ENCODE measurements at regions not wholly inside any gene's neighbourhood (a gene's known extent, or its start where the extent isn't known, plus 50 kb on each side); places are given as distances from the start of the nearest gene placed in this dataset.

DNA sequence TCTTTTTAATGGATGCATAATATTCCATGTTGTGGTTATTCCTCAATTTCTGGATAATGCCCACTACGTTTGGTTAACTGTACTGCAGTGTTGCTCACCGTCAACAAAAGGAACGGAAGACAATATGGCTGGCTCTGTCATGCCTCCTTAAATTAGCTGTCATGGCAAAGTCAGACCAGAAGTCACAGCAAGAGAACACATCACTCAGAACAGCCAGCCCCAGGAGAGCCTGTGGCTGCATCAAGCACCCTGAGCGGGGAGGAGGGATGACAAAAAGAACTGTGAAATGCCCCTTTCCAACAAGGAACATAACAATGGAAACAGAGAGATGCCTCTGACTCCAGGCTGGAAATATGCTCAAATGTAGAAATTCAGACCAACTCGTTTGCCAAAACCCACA lies 366.0 kb upstream of the ZNF507 start:
- TF ChIP-seq EZH2 (IDR thresholded peaks at IDR 0.05; ENCODE audit: low read length): no peak
- TF ChIP-seq, protein P1, sequence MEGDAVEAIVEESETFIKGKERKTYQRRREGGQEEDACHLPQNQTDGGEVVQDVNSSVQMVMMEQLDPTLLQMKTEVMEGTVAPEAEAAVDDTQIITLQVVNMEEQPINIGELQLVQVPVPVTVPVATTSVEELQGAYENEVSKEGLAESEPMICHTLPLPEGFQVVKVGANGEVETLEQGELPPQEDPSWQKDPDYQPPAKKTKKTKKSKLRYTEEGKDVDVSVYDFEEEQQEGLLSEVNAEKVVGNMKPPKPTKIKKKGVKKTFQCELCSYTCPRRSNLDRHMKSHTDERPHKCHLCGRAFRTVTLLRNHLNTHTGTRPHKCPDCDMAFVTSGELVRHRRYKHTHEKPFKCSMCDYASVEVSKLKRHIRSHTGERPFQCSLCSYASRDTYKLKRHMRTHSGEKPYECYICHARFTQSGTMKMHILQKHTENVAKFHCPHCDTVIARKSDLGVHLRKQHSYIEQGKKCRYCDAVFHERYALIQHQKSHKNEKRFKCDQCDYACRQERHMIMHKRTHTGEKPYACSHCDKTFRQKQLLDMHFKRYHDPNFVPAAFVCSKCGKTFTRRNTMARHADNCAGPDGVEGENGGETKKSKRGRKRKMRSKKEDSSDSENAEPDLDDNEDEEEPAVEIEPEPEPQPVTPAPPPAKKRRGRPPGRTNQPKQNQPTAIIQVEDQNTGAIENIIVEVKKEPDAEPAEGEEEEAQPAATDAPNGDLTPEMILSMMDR (optimal IDR thresholded peaks at IDR 0.05 in 1 of 3, IDR thresholded peaks at IDR 0.05 in 1 of 3, conservative IDR thresholded peaks at IDR 0.05 in 1 of 3; ENCODE audit: extremely low read depth in 1 of 3, insufficient read depth in 2 of 3, low read length in 3 of 3): no peak
- Histone ChIP-seq H3K9me1 (ENCODE audit: control insufficient read depth, extremely low read depth, insufficient read depth, low read length) (no peaks in the 10 kb centered on the region), H3K4me1 (ENCODE audit: control insufficient read depth, extremely low read depth, insufficient read depth, low read length) (no peaks in the 10 kb centered on the region), H3K9me3 (ENCODE audit: control insufficient read depth, low read depth, low read length) (no peaks in the 10 kb centered on the region), H3K36me3 (ENCODE audit: control insufficient read depth in 2 of 2, extremely low read depth in 1 of 2, insufficient read depth in 2 of 2, low read length in 2 of 2) (no peaks in the 10 kb centered on the region), H3K4me2 (ENCODE audit: control insufficient read depth, extremely low read depth, insufficient read depth, low read depth, low read length) (no peak overlapping the region), H3K79me2 (ENCODE audit: control insufficient read depth, insufficient read depth, low read length) (no peaks in the 10 kb centered on the region), H3K9ac (ENCODE audit: control insufficient read depth, extremely low read depth, insufficient read depth, low read length) (no peak overlapping the region), H3K4me3 (ENCODE audit: control insufficient read depth in 2 of 3, extremely low read depth in 1 of 3, insufficient read depth in 2 of 3, low read depth in 1 of 3, low read length in 3 of 3) (no peak overlapping the region), H2AFZ (ENCODE audit: control insufficient read depth, low read length) (no peak overlapping the region), H3K27ac (ENCODE audit: control insufficient read depth, insufficient read depth, low read length) (no peak overlapping the region), H3K27me3 (ENCODE audit: control insufficient read depth, extremely low read depth, insufficient read depth, low read length) (no peaks in the 10 kb centered on the region), H4K20me1 (ENCODE audit: control insufficient read depth, extremely low read depth, insufficient read depth, low read length) (no peaks in the 10 kb centered on the region)
- DNase-seq (ENCODE audit: low read depth, low spot score) (no peak), FAIRE-seq (no peak)
- dilution Hi-C loops (cut with MboI; ENCODE audit: extremely low pct_ligation_motif_present, low sequenced_read_pairs): no loop called here

DNA sequence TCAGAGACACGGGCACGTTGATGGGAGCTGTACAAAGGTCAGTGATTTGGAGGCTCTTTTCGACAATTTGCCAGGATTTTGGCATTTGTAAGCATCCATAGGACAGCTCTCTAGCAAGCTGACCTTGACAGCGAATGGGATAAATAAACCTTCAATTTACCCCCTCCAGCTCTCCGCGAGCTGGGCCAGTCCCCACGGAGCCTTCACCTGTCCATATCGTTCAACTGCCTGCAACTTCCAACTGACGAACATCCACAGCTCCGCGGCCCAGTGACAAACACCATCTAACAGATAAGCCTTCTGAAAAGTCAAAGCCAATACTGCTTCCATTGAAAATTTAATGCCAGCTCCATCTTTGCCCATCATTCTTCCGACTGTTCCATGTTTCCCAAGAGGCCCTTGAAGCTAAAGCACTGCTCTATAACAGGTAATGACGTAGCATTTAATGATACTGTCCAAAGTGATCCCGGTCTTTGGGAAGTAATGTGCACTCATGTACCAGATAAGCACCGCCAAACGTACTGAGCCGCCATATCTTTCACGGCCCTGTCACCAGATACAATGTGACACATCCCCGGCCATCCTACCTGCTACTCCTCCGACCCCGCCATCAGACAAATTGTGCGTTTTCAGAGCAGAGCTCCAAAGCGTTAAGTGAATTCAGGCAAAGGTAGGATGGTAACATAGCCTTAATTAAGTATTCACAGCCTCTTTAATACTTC lies 365.3 kb upstream of the ZNF507 start:
- Histone ChIP-seq H3K4me3 (ENCODE audit: control insufficient read depth in 2 of 3, extremely low read depth in 1 of 3, insufficient read depth in 2 of 3, low read depth in 1 of 3, low read length in 3 of 3) (no peak overlapping the region), H3K9me3 (ENCODE audit: control insufficient read depth, low read depth, low read length) (peaks cover 2% of the 10 kb centered on the region), H3K79me2 (ENCODE audit: control insufficient read depth, insufficient read depth, low read length) (no peaks in the 10 kb centered on the region), H3K4me2 (ENCODE audit: control insufficient read depth, extremely low read depth, insufficient read depth, low read depth, low read length) (no peak overlapping the region), H2AFZ (ENCODE audit: control insufficient read depth, low read length) (no peak overlapping the region), H3K9ac (ENCODE audit: control insufficient read depth, extremely low read depth, insufficient read depth, low read length) (no peak overlapping the region), H3K27me3 (ENCODE audit: control insufficient read depth, extremely low read depth, insufficient read depth, low read length) (no peaks in the 10 kb centered on the region), H3K27ac (ENCODE audit: control insufficient read depth, insufficient read depth, low read length) (no peak overlapping the region), H4K20me1 (ENCODE audit: control insufficient read depth, extremely low read depth, insufficient read depth, low read length) (no peaks in the 10 kb centered on the region), H3K9me1 (ENCODE audit: control insufficient read depth, extremely low read depth, insufficient read depth, low read length) (no peaks in the 10 kb centered on the region), H3K36me3 (ENCODE audit: control insufficient read depth in 2 of 2, extremely low read depth in 1 of 2, insufficient read depth in 2 of 2, low read length in 2 of 2) (no peaks in the 10 kb centered on the region), H3K4me1 (ENCODE audit: control insufficient read depth, extremely low read depth, insufficient read depth, low read length) (no peaks in the 10 kb centered on the region)
- dilution Hi-C loops (cut with MboI; ENCODE audit: extremely low pct_ligation_motif_present, low sequenced_read_pairs): no loop called here
- no peak for FAIRE-seq
- no peak for DNase-seq (ENCODE audit: low read depth, low spot score)
- TF ChIP-seq, protein P1 (optimal IDR thresholded peaks at IDR 0.05 in 1 of 3, IDR thresholded peaks at IDR 0.05 in 1 of 3, conservative IDR thresholded peaks at IDR 0.05 in 1 of 3; ENCODE audit: extremely low read depth in 1 of 3, insufficient read depth in 2 of 3, low read length in 3 of 3): no peak
- TF ChIP-seq EZH2 (IDR thresholded peaks at IDR 0.05; ENCODE audit: low read length): no peak

Data from keratinocyte (primary cell).